ENCODE measurements at regions not wholly inside any gene's neighbourhood (a gene's known extent, or its start where the extent isn't known, plus 50 kb on each side); places are given as distances from the start of the nearest gene placed in this dataset.
"Not testable (repeated sequence)": the region's sequence is repeated elsewhere in the genome, so short reads cannot be mapped to it uniquely, and the experiment has no call there.

DNA sequence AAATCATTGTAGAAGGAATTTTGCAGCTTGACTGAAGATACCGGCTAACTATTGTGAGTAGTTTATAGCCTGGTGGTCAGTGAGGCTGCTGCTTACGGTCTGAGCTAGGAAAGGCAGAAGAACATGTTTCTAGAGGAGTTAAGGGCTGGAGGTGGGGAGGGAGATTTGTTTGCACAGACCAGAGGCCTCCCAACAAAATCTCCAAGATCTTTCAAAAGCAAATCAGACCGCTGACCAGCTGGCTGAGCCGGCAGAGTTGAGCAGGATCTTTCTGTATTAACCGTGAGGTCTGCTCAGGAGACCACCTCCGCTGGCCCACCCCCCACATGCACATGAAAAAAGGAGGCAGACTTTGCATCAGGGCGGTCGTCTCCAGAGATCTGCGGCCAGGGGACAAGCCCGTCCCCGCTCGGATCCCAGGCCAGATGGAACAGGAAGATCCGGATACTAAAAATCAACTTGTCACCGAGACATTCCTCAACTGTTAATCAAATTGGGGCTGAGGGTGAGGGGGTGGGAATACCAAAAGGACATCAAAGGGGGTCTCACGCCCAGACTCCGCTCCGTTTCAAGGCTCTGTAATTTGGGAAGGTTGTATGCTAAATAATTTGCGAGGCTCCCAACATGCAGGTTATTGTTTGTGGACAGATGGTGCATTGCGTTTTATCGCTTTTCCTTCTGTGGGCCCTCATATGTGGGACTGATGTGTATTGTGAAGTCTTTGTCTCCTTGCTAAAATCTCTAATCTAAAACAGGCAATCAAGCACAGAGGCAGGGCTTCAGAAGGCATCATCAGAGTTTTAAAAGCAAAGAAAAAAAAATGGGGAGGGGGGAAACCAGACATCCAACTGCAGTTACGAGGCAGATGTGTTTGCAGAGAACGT lies 319.0 kb downstream of the ZNF536 start:
- DNase-seq, result no peak

DNA sequence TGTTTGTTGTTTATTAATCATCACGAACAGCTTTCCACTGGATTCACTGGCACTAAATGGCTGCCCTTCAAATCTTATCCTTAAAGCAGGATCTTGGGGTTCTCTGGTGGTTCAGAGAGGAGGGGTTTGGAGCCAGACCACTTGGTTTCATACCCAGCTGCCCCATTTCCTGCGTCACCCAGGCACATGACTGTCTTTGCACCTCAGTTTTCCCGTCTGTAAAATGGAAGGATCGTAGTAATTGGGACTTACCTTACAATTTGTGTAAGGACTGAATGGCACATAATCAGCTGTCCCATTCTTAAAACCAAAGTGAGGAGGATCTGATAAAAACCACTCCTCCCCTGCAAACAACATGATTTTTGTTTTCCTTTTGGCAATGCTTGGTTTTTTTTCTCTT lies 318.3 kb downstream of the ZNF536 start:
- no peak for DNase-seq

DNA sequence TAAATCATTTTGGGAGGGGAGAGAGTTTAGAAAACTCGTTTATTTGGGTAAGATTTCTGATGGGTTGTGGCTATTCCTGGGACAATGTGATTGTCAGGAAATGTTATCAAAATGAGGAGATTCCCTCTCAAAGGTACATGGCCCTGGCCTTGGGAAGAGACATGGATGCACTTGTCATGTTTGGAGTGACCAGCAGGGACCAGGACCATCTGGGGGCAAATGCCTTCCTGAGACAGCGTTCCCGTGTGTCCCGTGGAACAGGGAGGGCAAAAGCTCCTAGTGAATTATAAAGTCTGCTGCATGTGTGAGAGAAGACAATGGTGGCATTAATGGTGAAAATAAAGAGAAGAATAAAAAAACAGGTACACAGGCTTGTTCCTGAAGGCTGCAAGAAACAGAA lies 317.3 kb downstream of the ZNF536 start:
- no peak for DNase-seq

DNA sequence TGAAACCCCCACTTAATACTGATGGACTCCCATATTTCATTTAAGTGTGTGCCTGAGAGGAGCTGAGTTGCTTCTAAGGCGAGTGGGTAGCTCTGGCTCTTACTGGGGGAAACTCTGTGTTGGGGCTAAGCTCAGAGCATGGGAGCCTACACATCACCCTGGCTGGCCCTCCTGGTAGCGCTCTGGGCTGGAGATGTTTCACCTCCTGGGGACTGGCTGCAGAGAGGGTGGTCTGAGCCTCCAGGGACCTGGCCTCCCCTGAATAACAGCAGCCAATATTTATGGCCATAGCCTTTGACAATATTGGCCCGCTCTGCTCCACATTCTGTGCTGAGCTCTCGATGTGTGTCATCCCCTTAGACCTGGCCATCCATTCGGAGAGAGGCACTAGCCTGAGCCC lies 316.5 kb downstream of the ZNF536 start:
- no peak for DNase-seq

DNA sequence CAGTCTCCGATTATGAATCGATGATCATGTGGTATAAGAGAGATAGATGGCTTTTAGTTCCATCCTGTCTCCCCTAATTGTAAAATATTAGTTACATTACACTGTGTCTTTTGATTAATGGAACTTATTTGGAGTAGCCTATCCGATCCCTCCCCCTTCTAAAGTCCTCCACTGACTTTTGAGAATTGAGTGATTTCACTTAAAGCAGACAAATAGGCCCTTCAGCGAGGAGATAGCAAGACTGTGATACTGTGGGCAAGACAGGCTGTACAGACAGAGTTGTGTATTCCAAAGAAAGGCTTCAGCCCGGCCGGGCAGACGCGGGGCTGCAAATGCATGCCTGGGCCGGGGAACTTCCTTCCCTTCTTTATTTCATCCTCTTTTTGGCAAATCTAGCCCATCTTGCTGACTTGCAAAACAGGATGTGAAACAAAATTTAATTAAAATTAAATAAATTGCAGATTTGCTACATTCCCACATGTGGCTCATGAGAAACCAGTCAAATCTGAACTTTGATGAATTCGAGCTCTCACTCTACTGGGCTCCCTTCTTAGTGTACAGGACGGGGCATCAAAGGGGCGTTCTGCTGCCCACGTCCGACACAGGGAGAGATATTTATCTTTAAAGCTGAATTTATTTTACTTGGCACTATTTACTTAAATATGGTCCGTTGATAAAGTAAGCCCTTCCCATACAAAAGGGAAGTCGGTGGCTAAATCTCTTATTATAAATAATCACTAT lies 314.8 kb downstream of the ZNF536 start:
- no peak for DNase-seq

DNA sequence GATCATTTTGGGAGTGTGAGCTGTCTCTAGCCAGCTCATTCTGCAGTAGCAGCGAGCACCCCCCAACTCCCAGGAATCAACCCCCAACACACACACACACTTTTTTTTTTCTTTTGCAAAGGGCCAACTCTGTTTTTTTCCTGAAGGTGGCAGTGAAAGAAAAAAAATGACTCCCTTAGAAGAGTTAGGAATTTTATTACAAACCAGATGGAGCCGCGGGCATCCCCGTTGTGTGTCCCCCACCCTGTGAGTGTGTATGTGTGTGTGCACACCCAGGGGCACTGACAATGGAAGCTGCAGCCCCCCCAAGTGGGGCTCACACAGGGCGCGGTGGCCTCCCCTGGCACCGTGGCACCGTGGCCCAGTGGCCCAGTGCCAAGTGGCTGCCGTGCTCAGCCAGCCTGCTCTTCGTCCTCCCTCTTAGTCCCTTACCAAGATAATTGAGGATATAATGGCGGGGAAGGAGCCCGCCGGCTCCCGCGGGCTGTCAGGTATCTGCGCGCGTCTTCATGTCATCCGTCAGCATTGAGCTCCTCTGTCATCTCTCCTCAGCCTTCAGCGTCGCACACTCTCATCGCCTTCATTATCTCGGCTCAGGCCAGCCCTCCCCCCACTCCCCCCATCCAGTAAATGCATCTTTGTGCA lies 314.1 kb downstream of the ZNF536 start:
- DNase-seq, result no peak

DNA sequence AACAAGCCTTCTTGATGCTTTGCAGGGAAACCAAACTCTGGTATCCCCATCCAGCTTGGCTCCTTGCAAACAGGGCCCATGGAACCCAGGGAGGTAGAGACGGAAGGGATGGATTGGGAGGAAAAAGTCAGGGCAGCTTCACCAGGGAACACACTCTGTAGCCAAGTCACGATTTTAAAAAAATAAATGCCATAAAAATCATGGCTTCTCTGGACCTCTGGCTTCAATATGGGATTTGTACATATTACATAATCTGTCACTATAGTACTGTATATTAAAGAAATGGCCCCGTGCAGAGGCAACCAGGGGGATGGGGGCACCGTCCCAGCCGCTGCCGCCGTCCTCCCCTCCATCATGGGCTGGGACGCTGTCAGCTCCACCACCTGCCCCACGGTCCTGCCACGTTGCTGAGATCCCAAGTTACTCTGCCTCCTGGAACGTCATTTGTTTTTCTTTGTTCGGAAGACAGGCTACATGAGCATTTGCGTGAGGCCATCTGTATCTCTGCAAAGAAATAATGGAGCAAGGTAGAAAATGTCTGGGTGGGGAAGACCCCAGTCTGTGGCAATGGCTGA lies 313.3 kb downstream of the ZNF536 start:
- DNase-seq, result no peak

DNA sequence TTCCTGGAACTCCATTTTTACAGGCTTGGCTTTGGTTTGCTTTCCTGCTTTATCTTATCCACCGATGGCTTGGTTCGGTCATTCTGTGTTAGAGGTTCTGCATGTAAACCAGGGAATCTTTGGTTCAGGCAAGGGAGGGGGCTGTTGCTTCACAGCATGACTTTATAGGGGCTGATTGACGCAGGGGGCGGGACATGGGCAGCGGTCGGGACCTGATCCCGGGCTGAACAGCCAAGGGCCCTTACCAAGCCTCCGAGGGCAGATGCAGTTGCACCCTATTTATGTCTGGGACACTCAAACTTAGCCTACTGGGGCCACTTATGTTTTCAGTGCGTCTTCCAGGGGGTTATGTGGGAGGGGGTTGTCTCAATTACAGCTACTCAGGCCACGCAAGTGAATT lies 312.4 kb downstream of the ZNF536 start:
- DNase-seq, result no peak

DNA sequence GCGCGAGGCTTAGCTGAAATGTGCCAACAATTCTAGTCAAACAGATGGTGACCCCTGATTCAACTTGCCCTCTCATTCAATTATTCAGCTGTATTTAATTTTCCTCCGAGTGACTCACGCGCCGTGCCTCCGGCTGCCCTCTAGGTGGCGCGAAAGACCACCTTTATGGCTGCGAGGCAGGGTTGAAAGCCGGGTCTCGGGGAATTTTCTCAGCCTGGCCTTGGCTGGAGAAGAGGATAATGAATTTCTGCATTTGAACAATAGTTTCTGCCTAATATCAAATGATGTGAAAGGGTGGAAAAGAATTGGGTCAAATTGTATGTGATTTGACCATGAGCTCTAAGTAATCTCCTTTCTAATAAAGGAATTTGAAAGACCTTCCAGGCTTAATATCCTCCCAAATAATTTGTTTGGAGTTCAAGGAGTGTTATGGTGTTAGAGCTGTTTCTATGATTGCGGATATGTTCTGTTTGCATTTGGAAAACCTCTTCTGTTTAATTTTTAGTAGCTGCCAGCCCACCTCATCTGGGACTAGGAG lies 310.9 kb downstream of the ZNF536 start:
- peak; percentile 70 for DNase-seq

DNA sequence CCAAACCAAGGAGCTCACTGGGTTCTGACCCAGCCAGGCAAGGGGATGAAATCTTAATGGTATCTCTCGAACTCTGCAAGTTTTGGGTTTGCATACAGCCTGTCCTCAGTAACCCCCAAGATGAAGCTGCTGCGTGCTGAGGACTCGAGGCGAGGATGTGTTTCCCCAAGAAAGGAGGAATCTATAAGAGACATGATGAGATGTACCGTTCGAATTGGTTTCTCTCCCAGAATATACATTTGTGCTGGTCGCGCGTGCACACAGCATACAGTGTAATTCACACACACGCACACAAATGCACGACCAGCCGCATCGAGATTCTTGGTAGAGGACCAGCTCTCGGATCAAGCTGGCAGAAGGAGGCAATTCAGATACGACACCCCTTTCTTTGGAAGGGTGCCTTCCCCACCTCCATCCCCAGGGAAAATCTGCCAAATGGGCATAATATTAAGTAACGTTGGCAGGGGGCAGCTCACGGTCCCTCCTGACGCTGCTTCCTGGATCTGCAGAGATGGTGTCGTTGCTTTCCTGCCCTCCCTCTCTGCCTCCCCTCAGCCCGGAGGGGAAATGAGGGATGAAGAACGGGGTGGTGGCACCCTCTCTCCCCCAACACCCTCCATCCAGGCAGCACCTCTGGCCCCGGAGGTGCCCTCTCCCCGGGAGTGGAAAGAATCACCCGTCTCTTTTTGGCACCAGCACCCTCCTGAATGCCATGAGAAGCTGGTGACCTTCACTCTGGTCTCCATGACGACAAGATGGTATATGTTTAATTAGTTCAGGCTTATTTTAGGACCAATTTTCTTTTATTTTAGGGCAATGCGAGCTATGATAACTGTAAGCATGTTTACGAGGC lies 310.2 kb downstream of the ZNF536 start:
- DNase-seq, result no peak

DNA sequence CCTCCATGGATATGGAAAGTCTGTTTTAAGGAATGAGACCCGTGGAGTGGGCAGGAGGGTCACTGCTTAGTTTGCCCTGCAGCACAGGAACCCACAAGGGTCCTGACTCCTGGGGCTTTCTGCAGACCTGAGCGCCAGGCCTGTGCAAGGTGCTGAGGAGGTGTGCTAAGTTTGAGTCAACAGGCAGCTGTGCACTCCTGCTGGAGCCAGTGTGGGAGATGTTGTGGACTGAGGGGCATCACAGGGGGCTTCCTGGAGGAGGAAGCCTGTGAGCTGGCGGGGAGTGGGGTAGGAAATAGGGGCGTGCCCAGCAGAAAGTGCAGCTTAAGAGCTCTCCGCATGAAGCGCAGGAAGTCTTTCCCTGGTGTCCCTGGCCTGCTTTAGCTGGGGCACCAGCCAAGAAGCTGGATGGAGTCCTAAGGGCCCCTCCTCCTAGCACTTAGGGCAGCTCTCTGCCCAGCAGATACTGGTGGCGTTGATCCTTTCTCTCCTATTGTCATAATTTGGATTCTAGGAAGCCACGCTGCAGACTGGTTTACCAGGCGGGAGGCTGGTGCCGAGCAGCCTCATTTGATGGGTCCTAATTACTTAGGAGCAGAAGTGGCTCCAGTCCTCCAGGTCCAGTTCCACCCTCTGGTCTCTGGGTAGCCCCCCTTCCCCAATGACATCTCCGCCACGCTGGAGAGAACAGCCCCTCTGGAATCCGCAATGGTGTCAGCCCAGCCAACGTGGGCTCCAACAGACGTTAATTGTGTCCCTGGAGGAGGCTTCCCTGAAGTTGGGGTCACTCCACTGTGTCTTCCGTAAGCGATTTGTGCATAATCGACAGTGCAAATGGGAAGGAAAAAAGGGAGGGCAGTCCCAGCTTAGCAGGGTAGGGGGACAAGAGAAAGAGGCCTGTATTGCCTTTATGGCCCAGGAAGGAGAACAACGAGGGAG lies 309.2 kb downstream of the ZNF536 start:
- DNase-seq, result no peak

DNA sequence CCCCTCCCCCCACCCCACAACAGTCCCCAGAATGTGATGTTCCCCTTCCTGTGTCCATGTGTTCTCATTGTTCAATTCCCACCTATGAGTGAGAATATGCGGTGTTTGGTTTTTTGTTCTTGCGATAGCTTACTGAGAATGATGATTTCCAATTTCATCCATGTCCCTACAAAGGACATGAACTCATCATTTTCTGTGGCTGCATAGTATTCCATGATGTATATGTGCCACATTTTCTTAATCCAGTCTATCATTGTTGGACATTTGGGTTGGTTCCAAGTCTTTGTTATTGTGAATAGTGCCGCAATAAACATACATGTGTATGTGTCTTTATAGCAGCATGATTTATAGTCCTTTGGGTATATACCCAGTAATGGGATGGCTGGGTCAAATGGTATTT lies 308.2 kb downstream of the ZNF536 start:
- DNase-seq, result not testable (repeated sequence)

DNA sequence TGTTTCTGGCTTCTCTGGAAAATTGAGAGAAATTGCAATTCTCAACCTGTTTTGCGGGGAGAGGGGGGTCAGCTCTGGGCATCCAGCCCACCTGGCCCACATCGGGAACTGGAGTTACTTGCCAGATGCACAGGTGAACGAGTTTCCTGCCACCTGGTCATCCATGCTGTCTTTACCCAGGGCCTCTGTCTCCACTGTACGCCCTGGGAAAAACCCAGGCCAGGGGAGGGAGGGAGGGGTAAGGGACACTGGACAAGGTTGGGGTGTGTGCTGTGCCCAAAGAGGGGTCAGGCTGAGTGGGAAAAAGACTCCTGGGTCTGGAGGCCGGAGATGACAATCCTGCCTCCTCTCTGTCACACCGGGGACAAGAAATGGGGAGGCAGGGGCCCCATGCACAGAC lies 307.6 kb downstream of the ZNF536 start:
- no peak for DNase-seq

DNA sequence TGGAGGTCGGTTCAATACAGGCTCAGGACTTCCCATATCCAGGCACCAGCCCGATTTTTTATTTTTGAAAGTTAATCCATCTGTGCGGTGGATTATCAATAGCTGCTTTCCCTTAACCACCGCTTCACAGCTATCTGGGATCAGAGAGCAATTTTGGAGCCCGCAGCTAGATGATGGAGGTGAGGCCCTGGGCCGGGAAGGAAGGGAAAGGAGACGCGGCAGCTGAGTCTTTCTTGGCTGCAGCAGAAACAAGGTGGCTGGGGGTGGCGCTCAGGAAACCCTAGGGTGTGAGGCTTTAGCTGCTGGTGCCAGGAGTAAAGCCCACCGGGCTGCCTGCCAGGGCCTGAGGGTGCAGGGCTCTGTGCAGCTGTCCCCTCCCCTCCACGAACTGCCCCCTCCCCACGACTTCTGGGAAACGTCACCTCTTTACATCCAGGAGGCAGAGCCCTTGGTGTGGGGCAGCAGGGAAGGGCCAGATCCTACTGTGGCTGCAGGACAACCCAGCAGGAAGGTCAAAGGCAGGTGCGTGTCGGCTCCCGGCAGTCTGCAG lies 307.0 kb downstream of the ZNF536 start:
- DNase-seq, result no peak

DNA sequence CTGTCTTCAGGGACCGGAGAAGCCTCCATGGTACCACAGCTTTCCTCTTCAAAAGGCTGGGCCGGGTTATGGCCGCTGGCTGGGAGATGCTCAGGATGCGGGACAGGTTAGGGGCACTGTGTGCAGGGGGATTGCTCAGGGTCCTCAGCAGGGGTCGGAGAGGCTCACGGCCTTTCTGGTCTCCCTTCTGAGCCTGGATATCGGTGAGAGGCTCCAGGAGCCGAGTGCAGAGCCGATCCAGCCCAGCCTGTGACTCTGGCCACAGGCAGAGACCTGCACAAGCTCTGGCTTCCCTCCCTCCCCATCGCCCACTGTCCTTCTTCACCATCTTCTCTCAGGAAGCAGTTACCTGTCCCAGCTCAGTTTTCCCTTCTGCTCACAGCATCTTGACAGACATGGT lies 306.0 kb downstream of the ZNF536 start:
- DNase-seq, result no peak

DNA sequence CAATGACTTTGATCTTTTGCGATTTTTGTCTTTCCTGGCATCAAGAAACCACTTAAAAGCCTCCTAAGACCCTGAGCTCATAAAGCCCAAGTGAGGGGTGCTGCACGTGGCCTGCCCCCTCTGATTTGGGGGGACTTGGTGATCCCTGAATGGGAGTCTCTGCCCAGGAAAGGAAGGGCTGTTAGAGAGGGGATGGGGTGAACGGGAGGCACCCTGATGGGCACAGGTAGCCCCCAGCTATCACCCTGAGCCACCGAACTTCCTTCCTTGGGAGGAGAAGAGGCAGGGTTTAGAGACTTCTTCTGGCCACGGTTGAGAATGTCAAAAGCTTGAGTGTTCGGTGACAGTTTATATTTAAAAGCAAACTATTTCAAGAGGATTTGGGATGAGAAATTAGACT lies 305.5 kb downstream of the ZNF536 start:
- DNase-seq, result no peak

DNA sequence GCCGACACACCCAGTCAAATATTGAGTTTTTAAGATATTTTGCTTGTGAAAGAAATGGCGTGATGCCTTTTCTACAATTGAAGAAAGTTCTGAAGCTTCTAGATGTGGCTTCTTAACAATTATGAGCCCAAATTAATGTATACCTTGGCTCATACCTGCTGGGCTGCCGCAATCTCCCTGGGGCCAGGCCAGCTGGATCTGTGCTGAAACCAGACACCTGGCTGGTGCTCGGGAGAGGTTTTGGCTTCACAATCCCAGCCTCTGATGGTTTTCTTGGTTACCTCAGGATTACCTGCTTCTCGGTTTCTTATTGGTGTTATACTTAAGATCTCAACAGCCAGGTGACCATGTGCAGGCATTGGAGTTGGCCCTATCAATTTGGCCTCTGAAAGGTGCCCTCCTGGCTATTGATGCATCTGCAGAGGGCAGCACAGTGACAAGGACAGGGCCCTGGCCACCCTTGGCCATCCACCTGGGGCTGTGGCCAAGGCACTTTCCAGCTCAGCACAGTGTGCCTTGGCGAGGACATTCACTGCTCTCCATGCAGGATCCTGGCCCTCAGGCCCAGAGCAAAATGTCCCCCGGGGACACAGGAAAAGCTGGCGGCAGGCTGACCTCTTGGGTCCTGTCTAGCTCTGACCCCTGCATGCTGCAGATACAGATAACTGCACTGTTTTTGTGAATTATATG lies 305.0 kb downstream of the ZNF536 start:
- DNase-seq, result no peak

DNA sequence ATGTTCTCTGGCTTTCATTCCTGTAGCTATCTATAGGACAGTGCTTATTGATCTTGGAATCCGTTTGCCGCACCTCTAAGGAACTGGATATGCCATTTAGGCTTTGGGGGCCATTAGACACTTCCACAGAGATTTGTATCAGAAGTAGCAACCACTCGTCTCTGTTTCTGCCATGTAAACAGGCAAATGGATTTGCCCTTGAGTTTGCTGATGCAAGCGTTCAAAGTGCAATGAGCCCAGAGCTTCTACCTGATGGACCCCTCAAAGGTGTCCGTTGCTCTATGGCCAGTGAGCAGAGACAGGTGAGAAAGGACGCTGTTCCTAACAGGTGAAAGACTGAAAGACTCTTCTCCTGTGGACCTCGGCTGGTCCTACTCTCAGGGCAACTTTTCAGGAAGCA lies 302.9 kb downstream of the ZNF536 start:
- no peak for DNase-seq

DNA sequence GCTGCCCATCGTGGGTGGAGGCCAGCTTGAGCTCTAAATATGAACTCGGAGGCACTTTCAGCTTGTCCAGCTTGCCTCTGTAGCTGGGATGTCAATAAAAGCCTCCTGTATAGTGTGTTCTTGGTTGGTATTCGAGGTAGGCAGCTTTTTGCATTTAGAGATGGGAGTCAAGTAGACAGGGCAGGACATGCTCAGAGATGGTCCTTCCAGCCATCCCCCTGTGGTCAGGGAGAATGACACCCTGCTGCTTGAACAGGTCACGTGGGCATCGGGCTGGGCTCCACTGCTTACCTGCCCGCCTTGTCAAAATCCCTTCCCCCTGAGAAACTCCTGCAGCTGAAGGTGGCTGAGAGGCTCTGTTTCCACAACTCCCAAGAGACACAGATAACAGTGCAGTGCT lies 302.5 kb downstream of the ZNF536 start:
- DNase-seq, result no peak

DNA sequence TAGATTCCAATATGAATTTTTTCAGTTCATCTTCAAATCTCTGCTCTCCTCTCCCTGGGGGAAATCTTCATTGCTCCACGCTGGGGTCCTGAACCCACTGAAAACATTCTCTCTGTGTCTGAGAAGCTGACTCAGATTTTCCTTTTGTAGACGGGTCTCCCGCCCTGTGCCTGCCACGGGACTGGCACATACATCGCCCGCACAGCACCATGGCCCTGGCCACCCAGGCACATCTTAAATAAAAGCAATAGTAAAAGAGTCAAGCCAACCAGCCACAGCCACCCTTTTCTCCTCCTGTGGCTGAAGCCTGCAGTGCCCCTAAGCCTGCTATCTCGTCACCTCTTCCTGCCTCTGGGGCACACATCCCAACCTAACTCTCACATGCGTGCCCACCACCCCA lies 301.2 kb downstream of the ZNF536 start:
- no peak for DNase-seq

Data from NCI-H446 treated with DMSO at 0.1 percent for 48 hours (cell line).